ENCODE measurements at regions not wholly inside any gene's neighbourhood (a gene's known extent, or its start where the extent isn't known, plus 50 kb on each side); places are given as distances from the start of the nearest gene placed in this dataset.

DNA sequence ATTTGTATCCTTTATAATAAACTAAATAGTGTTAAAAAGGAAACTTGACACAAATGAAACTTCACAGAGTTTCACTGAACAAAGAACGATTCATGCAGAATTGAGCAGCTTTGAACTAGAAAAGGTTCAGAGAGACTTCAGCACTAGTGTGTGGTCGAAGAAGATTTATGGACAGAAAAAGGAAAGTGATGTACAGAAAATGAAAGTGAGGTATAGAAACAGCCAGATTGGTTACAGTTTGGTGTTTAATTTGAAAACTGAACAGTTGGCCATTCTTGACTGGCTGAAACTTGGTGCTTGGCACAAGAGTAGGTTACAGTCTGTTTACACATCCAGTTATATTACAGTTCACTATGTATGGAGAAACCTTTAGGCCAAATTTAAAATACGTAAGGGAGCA is 207.1 kb downstream of the GALC start:
- TF ChIP-seq, protein P1, sequence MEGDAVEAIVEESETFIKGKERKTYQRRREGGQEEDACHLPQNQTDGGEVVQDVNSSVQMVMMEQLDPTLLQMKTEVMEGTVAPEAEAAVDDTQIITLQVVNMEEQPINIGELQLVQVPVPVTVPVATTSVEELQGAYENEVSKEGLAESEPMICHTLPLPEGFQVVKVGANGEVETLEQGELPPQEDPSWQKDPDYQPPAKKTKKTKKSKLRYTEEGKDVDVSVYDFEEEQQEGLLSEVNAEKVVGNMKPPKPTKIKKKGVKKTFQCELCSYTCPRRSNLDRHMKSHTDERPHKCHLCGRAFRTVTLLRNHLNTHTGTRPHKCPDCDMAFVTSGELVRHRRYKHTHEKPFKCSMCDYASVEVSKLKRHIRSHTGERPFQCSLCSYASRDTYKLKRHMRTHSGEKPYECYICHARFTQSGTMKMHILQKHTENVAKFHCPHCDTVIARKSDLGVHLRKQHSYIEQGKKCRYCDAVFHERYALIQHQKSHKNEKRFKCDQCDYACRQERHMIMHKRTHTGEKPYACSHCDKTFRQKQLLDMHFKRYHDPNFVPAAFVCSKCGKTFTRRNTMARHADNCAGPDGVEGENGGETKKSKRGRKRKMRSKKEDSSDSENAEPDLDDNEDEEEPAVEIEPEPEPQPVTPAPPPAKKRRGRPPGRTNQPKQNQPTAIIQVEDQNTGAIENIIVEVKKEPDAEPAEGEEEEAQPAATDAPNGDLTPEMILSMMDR (IDR thresholded peaks at IDR 0.05), result no peak
- no peak for TF ChIP-seq POLR2A (IDR thresholded peaks at IDR 0.05)
